ENCODE measurements at regions not wholly inside any gene's neighbourhood (a gene's known extent, or its start where the extent isn't known, plus 50 kb on each side); places are given as distances from the start of the nearest gene placed in this dataset.
A peak's percentile ranks its signal among the peaks of the same experiment; 100 is the strongest.

- Histone ChIP-seq H3K79me2 (ENCODE audit: control insufficient read depth, insufficient read depth, low read length) (no peaks in the 10 kb centered on the region), H2AFZ (ENCODE audit: low read length) (no peak overlapping the region), H3K27ac (ENCODE audit: insufficient read depth, low read length) (no peak overlapping the region), H3K27me3 (ENCODE audit: control insufficient read depth, insufficient read depth, low read length) (no peaks in the 10 kb centered on the region), H3K4me2 (ENCODE audit: extremely low read depth, insufficient read depth, low read length) (no peak overlapping the region), H3K9ac (ENCODE audit: insufficient read depth, low read length) (no peak overlapping the region), H3K4me1 (ENCODE audit: control insufficient read depth, extremely low read depth, insufficient read depth, low read length) (no peaks in the 10 kb centered on the region), H3K4me3 (replicated peaks in 1 of 4; ENCODE audit: control extremely low read depth in 1 of 4, insufficient read depth in 1 of 4, low read depth in 3 of 4, low read length in 4 of 4) (no peak overlapping the region), H3K36me3 (ENCODE audit: control insufficient read depth, insufficient read depth, low read length) (no peaks in the 10 kb centered on the region), H3K9me3 (ENCODE audit: control insufficient read depth, insufficient read depth, low read depth, low read length) (no peaks in the 10 kb centered on the region), H4K20me1 (ENCODE audit: control insufficient read depth, extremely low read depth, insufficient read depth, low read length) (no peaks in the 10 kb centered on the region)
- DNase-seq (ENCODE audit: low read depth in 2 of 2) = peak; percentile 89 to 96
- TF ChIP-seq EZH2 (IDR thresholded peaks at IDR 0.05; ENCODE audit: low read length, missing control alignments) = no peak
- no peak for TF ChIP-seq CTCF (conservative IDR thresholded peaks at IDR 0.05 in 1 of 2, IDR thresholded peaks at IDR 0.05 in 1 of 2; ENCODE audit: low read depth in 1 of 2, low read length in 2 of 2)
Observed at GRCh38 chr6:95087394-95088097, 489.8 kb upstream of the MANEA start.

- Histone ChIP-seq H3K4me3 (replicated peaks in 1 of 4; ENCODE audit: control extremely low read depth in 1 of 4, insufficient read depth in 1 of 4, low read depth in 3 of 4, low read length in 4 of 4) (no peak overlapping the region), H3K9ac (ENCODE audit: insufficient read depth, low read length) (no peak overlapping the region), H3K79me2 (ENCODE audit: control insufficient read depth, insufficient read depth, low read length) (no peaks in the 10 kb centered on the region), H3K4me1 (ENCODE audit: control insufficient read depth, extremely low read depth, insufficient read depth, low read length) (no peaks in the 10 kb centered on the region), H3K4me2 (ENCODE audit: extremely low read depth, insufficient read depth, low read length) (no peak overlapping the region), H3K36me3 (ENCODE audit: control insufficient read depth, insufficient read depth, low read length) (no peaks in the 10 kb centered on the region), H4K20me1 (ENCODE audit: control insufficient read depth, extremely low read depth, insufficient read depth, low read length) (no peaks in the 10 kb centered on the region), H3K27me3 (ENCODE audit: control insufficient read depth, insufficient read depth, low read length) (no peaks in the 10 kb centered on the region), H2AFZ (ENCODE audit: low read length) (no peak overlapping the region), H3K9me3 (ENCODE audit: control insufficient read depth, insufficient read depth, low read depth, low read length) (no peaks in the 10 kb centered on the region), H3K27ac (ENCODE audit: insufficient read depth, low read length) (no peak overlapping the region)
- DNase-seq (ENCODE audit: low read depth in 2 of 2) = peak; percentile 58 to 87
- TF ChIP-seq CTCF (conservative IDR thresholded peaks at IDR 0.05 in 1 of 2, IDR thresholded peaks at IDR 0.05 in 1 of 2; ENCODE audit: low read depth in 1 of 2, low read length in 2 of 2) = peak; percentile 37 to 56
- TF ChIP-seq EZH2 (IDR thresholded peaks at IDR 0.05; ENCODE audit: low read length, missing control alignments) = no peak
Observed at GRCh38 chr6:95091823-95092436, 485.4 kb upstream of the MANEA start.

GRCh38 chr6:95093154-95093553 lies 484.2 kb upstream of the MANEA start:
- H4K20me1 ChIP-seq (ENCODE audit: control insufficient read depth, extremely low read depth, insufficient read depth, low read length) = no peaks in the 10 kb centered on the region
- no peak overlapping the region for H2AFZ ChIP-seq (ENCODE audit: low read length)
- H3K9ac ChIP-seq (ENCODE audit: insufficient read depth, low read length) = no peak overlapping the region
- no peaks in the 10 kb centered on the region for H3K27me3 ChIP-seq (ENCODE audit: control insufficient read depth, insufficient read depth, low read length)
- no peaks in the 10 kb centered on the region for H3K4me1 ChIP-seq (ENCODE audit: control insufficient read depth, extremely low read depth, insufficient read depth, low read length)
- H3K4me3 ChIP-seq (replicated peaks in 1 of 4; ENCODE audit: control extremely low read depth in 1 of 4, insufficient read depth in 1 of 4, low read depth in 3 of 4, low read length in 4 of 4) = no peak overlapping the region
- no peak for TF ChIP-seq EZH2 (IDR thresholded peaks at IDR 0.05; ENCODE audit: low read length, missing control alignments)
- no peak for TF ChIP-seq CTCF (conservative IDR thresholded peaks at IDR 0.05 in 1 of 2, IDR thresholded peaks at IDR 0.05 in 1 of 2; ENCODE audit: low read depth in 1 of 2, low read length in 2 of 2)
- H3K79me2 ChIP-seq (ENCODE audit: control insufficient read depth, insufficient read depth, low read length) = no peaks in the 10 kb centered on the region
- H3K27ac ChIP-seq (ENCODE audit: insufficient read depth, low read length) = no peak overlapping the region
- DNase-seq (ENCODE audit: low read depth in 2 of 2) = peak in 1 of 2 donors; percentile 54
- no peak overlapping the region for H3K4me2 ChIP-seq (ENCODE audit: extremely low read depth, insufficient read depth, low read length)
- no peaks in the 10 kb centered on the region for H3K9me3 ChIP-seq (ENCODE audit: control insufficient read depth, insufficient read depth, low read depth, low read length)
- no peaks in the 10 kb centered on the region for H3K36me3 ChIP-seq (ENCODE audit: control insufficient read depth, insufficient read depth, low read length)
